SK-MEL-5 (cell line): ENCODE measurements at regions not wholly inside any gene's neighbourhood (a gene's known extent, or its start where the extent isn't known, plus 50 kb on each side); places are given as distances from the start of the nearest gene placed in this dataset.
"Not testable (repeated sequence)": the region's sequence is repeated elsewhere in the genome, so short reads cannot be mapped to it uniquely, and the experiment has no call there.

Source experiments
- DNase-seq: peaks from one replicate; pipeline ENCODE4 v3.0.0-alpha.2; 2016; ENCODE audit warnings: low read depth, low spot score
- in situ Hi-C: cut with HindIII; loops from 2 replicates; pipeline ENCODE4 v1.10.0; 2016; ENCODE audit warnings: low sequenced_read_pairs, high pct_unique_total_duplicates, low pct_unique_long_range_greater_than_20kb

- in situ Hi-C loops, DNase-seq: not testable (repeated sequence)
Measured at GRCh38 chr6:151696302-151696701, 111.2 kb upstream of the ESR1 start.

DNA sequence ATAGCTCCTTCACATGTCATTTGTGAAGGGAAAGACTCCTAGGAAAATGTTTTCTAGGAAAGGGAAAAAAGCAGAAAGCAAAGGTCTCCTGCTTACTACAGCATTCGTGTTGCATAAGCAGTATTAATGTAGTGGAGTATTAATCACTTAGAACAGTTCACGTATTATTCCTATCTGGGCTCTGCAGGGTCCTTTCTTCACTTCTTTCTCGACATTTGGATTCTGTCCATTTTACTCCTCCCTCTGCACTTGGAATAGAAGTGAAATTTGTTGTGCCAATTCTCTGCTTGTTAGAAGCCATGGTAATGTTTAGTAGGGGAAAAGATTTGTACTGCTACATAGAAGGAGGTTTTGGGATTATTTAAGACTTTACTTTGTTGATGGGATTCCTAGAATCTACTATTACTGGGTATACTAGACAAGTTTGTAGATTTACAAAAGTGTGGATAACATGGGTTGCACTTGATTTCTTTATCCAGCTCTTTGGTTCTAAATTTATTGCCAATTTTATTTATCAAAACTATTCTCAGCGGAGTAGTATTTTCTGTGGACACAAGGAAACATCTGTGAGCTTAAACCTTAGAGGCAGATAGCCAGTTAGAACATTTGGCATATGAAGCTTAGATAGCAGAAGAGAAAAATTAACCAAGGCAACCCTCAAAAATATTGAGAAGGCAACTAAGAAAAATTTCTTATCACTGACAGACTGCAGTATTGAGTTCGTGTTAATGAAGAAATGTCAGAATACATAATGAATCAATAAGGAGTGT is 108.4 kb upstream of the ESR1 start:
- no peak for DNase-seq
- in situ Hi-C loops, result no loop called here

DNA sequence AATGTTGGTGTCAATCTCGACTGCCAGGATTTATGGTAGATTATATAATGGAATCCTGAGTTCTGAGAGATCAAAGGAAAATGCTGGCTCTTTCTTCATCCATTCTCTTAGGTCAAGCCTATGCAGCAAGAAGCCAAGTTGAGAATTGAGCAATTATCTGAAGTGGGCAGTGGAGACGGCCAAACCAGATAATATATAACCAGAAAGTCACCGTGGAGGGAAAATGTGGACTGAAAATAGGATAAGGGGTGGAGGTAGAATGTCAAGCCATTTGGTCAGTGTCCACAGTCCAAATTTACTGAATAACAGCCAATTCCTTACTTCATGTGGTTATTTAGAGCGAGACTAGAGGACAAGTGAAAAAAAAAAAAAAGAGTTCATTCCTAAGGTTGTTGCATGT is 107.8 kb upstream of the ESR1 start:
- no peak for DNase-seq
- in situ Hi-C loops, result no loop called here

DNA sequence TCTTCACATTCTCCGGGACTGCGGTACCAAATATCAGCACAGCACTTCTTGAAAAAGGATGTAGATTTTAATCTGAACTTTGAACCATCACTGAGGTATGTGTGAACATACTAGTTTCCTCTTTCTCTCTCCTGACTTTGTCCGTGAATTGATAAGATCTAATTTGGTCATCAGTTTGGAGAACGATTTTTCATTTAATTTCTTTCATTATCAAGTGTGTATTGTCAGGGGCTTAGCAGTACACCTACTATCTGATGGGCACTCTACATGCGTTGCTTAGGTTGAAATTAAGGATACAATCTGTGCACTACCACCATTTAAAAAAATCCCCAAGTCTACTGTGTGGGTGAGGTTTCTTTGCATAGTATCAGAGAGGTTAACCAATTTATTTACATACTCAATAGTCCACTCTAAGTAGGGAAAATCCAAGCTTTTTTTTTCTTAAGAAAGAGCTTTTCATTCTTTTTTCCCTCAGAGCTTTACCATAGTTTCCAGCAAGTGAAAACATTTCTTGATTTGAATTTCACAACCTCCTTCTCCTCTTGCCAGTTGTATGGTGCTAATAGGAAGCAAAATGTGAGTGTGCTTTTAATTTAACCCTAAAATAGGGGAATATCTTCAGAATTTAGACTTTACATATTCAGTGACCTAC is 105.4 kb upstream of the ESR1 start:
- in situ Hi-C loops, result no loop called here
- DNase-seq, result no peak

DNA sequence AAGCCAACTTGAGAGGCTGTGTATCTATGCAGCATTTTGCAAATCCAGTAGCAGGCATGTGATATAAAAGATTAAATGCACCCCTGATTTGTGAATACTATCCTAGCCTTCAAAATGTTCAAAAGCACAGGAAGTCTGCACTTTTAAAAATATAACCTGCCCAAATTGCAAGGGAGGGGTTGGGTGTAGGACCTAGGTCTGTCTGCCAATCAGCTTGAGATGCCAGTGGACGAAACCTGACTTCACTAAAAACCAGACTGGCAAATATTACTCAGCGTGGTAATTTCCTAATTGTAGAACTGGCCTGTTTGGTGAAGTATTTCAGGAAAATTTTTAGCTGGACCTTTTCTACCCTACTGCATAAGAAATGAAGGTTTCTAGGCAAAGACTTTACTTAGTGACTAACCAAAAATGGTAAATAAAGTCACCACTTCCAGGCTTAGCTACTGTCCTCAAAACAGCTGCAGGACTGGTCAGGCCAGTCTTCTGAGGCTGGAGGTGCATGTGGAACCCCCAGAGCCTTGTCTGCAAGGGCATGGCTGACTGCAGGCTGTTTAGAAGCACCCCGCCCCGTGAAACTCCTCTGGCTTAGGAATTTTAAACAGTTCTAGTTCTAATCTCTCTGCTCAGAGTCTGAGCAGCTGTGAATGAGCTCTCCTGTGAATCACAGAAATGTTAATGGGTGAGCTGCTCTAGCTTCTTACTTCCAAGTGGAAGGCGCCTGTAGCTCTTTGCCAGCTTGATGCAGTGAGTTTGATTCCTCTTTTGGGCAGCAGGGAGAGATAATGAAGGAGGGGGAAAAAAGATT is 104.4 kb upstream of the ESR1 start:
- DNase-seq, result no peak
- in situ Hi-C loops, result no loop called here

DNA sequence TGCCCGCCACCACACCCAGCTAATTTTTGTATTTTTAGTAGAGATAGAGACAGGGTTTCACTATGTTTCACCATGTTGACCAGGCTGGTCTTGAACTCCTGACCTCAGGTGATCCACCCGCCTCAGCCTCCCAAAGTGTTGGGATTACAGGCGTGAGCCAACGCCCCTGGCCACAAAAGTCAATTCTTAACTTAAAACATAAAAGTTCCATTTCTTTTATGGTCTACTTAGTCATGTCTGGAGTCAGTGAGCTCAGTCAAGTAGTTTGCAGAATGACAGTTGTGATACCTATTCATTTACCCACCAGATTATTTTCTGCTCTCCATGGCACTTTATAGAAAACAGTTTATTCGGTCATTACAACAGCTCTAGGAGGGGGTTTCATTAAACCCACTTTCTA is 103.1 kb upstream of the ESR1 start:
- DNase-seq, result no peak
- in situ Hi-C loops, result no loop called here

GRCh38 chr6:151705993-151706733 is 101.3 kb upstream of the ESR1 start:
- in situ Hi-C loops, result no loop called here
- no peak for DNase-seq

- in situ Hi-C loops, result no loop called here
- no peak for DNase-seq
Measured at GRCh38 chr6:151709329-151709728, 98.2 kb upstream of the ESR1 start.

DNA sequence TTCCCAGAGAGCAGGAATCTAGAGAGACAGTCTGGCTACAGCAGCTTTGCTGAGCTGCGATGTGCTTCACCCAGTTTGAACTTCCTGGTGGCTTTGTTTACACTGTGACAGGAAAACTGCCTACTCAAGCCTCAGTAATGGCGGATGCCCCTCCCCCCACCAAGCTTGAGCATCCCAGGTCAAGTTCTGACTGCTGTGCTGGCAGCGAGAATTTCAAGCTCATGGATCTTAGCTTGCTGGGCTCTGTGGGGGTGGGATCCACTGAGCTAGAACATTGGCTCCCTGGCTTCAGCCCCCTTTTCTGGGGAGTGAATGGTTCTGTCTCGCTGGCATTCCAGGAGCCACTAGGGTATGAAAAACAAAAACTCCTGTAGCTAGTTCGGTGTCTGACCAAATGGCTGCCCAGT is 91.0 kb upstream of the ESR1 start:
- in situ Hi-C loops, result no loop called here
- no peak for DNase-seq

DNA sequence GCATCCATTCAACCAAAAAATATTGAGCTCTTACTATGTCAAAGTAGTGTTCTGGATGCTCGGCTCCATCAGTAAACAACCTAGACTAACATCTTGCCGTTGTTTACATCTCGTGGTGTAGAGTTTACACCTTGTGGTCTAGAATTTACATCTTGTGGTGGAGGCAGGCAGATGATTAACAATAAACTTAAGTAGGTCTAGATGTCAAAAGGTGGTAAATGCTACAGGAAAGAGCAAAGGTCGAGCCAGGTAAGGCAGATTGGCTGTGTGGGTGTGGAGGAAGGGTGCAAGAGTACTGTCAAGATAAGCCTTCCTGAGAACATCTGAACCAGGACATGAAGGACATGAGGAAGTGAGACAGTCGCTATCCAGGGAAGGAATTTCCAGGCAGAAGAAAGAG is 88.4 kb upstream of the ESR1 start:
- in situ Hi-C loops, result no loop called here
- DNase-seq, result no peak

DNA sequence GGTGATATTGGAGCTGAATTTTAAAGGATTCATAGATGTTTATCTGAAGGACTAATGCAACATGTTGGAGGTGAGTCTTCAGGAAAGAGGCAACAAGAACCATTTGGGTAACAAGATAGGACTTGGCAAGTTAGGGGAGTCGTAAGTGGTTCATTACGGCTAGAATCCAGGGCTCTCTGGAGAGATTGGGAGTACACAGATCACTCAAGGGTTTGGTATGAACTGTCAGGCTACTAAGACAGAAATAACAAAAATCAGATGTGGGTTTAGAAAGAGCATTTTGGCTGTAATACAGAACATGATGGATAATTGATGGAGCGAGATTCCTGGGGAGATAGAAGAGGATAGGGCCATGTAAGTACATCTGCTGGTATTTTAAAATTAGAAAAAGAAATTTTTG is 86.3 kb upstream of the ESR1 start:
- in situ Hi-C loops, result no loop called here
- DNase-seq, result no peak

DNA sequence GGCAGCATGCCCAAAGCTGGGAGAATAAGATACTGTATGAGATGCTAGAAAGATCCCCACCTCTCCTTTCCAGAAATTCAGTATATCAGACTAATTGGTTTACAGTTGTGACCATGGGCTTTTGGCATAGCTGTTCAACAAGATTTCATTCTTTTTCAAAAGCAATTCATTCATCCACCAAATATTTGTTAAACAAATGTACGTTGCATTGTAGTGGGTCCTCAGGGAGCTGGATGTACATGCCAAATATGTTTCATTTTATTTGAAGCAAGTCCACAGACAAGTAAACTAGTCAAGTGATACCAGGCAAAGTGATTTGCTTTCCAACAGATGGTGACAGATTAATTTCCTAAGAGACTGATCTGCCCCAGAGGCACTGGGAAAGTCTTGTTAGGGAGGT is 85.8 kb upstream of the ESR1 start:
- DNase-seq, result no peak
- in situ Hi-C loops, result no loop called here

DNA sequence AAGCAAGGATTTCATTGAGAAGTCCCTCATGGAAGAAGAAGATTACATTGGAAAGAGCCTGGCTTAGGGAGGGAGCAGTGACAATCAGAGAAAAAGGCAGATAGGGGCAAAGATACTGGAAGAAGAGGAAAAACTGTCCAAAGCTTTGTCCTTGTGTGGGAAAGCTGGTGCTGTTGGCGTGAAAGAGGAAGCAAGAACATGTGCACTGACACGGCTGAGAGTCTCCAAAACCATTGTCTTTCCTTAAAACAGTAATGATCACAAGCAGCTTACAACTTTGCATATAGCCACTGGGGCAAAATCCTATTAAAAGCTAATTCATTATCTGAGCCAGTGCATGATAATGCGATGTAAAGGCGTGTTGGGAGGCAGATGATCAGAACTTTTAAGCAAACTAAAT is 85.1 kb upstream of the ESR1 start:
- no peak for DNase-seq
- in situ Hi-C loops, result no loop called here

DNA sequence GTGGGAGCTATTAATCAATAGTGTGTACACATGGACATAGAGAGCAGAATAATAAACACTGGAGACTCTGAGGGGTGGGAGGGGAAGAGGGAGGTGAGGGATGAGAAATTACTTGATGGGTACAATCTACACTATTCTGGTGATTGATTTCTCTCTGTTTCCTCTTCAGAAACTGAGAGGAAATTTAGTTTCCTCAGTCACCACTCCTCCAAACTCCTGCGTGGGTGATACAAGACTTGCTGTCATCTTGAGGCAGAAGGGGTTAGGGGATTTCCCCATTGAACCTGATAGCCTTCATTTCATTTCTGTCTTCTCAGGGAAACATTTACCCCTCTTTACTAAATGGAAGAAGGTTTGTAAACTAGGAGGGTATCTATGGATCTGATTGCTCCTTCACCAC is 84.3 kb upstream of the ESR1 start:
- DNase-seq, result no peak

GRCh38 chr6:151729829-151730495 is 77.5 kb upstream of the ESR1 start:
- in situ Hi-C loops, result no loop called here

More for the DNA sequence above, 84.3 kb upstream of the ESR1 start:
- in situ Hi-C loops, result no loop called here

GRCh38 chr6:151730496-151730870 is 77.0 kb upstream of the ESR1 start:
- in situ Hi-C loops, result no loop called here
- no peak for DNase-seq

More at GRCh38 chr6:151729829-151730495, 77.5 kb upstream of the ESR1 start:
- DNase-seq, result no peak

- in situ Hi-C loops, result no loop called here
- no peak for DNase-seq
Measured at GRCh38 chr6:151731313-151731712, 76.2 kb upstream of the ESR1 start.
